GM19372 (cell line): ENCODE measurements at regions not wholly inside any gene's neighbourhood (a gene's known extent, or its start where the extent isn't known, plus 50 kb on each side); places are given as distances from the start of the nearest gene placed in this dataset.

Experiments used
- ATAC-seq: cut with Tn5 transposase; IDR thresholded peaks from one replicate; pipeline ENCODE4 v1.9.1; 2021; ENCODE audit warnings: mild to moderate bottlenecking, low read depth, moderate library complexity; ENCODE audit not compliant: unreplicated experiment

DNA sequence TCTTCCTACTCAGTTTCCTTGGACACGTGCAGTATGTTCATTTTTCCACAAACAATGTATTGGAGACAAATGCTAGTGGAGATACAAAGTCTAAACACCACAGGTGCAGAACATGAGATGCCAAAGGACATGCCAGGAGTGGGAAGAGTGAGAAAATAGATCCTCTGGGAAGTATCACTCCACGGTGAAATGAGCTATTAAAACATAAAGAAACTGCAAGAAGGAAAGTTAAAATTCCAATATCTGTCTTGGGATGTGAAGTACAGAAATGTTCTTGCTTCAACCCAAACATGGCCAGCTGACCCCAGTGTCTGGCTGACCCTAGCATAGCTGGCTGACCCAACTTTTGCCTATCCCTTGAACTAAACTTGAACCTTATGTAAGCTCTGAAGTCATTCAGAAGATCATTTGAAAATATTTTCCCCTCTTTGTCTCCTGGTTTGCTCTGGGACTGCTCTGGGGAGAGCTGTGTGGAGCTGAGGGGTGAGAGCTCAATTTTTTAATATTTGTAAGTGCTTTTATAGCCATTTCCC lies 59.5 kb downstream of the FZD1 start:
- no peak for ATAC-seq

DNA sequence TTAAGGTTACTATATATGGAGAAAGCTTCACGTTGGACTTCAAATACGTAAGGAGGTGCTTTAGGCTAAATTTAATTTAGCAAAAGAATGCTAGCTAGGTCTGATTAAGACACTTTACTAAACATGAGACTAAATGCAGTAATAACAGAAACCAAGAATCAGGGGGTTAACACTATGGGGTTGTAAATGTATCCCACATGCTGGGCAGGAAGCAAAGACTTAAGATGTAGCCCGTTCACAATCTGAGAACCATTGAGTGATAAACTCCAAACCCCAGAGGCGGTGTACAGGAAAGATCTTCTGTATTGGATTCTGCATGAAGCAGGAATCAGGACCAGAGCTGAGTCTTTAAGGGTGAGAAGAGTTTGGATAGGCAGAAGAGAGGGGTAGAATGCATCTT lies 60.4 kb downstream of the FZD1 start:
- no peak for ATAC-seq

DNA sequence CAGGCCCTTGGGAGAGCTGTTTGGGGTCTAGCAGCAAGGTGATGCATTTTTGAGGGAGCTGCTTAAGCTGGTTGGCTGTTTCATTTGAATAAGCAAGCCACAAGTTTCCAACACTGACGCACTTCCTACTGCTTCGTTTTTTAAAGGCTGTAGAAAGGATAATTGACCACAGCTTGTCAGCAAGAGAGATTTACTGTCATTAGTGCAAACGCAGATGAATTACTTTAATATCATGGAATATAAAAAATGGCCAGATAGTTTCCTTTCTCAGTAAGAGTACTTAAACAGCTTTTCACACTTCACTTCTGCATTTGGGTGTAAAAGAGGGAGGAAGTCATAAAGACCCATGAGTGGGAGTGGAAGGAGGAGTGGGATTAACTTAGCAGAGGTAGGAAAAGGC lies 61.5 kb downstream of the FZD1 start:
- ATAC-seq: no peak

DNA sequence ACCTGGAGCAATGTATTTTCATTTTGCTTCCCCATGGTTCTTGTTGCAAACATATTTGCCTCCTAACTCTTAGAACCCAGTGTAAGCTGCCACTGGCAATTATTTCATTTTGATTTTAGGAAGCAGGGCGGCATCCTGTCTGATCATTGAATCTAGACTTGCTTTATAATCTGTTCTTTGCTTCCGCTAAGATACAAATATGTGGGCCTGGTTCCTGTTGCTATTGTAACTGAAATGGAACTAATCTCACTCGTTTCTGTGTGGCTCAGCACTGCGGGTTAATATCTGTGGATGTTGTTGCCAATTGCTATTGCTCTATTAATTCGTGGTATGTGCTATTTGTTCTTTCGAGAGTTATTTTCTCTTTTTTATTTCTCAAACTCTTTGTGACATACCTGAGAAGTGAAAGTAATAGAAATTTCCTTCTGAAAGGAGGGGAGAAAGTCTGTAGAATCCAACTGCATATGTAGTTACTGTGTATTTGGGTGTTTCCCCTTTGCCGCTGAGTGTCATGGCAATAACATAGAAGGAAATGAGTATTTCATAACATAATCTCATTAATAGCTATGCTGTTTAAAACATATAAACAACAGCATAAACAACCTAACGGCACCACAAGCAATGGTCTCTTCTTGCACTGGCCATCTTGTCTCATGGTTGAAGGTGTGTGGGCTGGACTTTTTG lies 62.4 kb downstream of the FZD1 start:
- ATAC-seq: no peak

DNA sequence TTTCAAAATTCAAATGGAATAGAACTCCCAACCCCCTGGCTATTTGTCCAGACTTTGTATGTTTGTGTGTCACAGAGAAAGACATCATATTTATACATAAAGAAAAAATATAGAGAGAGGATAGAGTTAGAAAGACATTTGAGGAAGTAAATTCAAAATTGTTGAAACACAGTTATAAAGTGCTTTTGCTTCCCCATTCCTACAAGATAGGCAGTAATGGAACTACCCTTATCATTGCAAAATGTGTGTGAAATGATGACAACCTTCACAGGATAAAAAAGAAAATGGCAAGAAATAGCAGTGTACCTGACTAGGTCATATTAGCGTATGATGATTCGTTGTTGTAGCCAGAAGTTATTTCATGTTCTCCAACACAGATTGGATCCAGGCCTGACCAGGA lies 63.1 kb downstream of the FZD1 start:
- no peak for ATAC-seq

DNA sequence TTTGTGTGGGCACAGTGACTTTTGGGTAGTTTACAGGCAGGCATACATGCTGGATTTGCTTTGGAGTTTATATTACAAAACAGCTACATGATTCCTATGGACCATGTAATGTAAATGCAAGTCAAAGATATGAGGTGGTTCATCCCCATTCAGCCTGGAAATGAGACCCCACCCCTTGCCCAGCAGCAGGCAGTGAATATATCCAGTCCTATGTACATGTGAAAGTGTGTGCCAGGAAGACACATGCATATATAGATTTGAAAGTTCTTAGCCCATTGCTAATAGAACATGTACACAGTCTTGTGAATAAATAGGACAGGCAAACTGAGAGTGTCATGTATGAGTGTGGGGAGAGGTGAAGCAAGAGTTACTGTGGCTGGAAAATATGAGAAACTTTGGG lies 65.3 kb downstream of the FZD1 start:
- no peak for ATAC-seq

DNA sequence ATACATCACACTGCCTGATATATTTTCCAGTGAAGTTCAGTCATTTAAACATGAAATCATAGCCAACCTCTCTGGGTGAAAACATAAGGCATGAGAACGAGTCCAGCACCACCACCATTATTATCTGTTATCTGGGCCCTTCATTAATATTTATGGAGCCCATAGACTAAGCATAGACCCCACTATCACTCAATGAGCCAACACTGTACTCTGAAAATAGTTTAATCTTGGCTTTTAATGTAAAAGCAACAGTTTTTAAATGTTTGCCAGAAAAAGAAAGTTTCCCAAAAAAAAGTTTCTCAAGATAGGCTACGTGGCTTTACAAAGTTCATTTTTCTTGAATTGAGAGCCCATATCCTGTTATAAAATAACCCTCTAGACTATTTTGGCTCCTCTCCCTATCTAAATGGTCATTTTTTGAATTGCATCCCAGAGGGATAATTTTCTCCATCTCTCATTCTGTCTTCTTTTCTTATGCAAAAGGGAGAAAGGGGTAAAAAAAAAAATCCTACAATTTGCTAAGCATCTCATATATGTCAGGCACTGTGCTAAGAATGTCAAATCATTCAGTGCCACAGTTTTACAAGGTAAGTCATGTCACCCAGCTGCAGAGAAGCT lies 66.1 kb downstream of the FZD1 start:
- no peak for ATAC-seq

DNA sequence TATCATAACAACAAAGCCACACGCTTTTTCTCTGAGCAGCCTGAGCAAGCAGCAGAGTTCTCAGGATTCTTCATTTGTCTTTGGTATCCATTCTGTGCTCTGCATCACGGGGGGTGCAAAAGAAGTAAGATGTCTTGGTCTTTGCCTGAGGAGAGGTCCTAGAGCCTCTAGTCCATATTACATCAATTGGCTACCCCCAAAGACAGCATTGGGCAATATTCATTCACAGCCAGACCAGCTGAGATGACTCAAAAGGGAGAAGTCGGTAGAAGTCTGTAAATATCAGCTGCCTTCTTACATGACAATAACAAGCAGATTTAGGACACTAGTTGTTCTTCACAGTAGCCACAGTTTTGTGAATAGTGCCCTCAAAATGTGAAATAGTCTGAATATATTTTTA lies 66.6 kb downstream of the FZD1 start:
- no peak for ATAC-seq

DNA sequence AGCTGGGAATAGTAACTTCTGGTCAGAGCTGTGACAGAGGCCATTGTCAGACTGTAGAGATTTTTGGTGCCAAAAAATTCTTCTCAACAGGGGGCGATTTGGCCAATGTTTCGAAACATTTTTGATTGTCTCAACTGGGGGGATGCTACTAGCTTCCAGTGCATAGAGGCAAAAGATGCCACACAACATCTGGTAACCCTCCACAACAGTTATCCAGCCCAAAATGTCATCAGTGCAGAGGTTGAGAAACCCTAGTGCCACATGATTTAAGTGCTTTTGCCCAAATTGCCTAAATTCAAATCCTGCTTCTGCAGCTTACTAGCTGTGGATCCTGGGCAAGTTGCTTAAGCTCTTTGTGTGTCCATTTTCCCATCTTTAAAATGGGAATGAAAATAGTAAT lies 71.9 kb downstream of the FZD1 start:
- no peak for ATAC-seq

DNA sequence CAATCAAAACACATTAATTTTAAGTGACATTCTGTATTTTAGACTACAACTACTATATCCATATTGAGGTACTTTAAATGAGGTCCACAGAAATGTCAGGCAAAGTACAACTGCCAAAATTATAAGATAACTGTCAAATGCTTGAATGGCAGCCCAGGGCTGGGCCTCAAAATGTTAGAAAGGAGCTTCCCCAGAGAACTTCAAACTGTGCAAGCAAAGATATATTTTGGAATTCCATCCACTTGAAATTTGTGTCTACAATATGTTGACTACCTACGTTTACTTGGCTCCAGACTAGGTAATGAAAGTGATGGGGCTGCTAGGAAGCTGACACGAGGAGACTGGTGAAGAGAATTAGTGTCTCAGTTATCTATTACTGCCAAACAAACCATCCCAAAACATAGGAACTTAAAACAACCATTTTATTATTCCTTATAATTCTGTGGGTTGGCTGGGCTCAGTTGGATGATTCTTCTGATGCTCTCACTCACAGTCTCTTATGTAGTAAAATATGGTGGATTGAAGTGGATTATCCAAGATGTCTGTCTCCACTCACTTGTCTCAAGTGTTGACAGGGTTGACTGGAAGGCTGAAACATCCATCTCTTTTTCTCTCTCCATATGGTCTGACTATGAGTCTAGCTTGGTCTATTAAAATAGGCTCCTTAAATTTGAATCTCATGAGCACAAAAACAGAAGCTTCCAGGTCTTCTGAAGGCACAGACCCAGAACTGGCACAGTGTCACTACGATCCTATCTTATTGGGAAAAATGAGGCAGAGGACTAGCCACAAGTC lies 74.2 kb downstream of the FZD1 start:
- no peak for ATAC-seq

DNA sequence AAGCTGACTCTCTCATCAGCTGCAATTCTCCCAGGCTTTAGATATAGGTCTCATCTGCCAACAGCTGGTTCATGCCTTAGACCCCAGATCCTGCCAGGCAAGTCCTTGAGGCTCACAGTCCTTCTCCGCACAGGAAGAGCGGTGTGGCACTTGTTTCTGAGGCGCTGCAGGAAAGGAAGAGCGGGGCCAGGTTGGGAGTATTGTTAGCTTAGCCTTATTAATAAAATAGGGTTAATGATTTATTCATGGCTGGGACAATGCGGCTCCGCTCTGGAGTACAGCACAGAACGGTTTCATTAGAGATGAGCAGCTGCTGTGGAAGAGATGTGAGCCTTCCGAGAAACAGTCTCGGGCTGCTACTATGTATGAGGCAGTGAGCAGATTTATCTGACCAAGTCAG lies 78.1 kb downstream of the FZD1 start:
- no peak for ATAC-seq

DNA sequence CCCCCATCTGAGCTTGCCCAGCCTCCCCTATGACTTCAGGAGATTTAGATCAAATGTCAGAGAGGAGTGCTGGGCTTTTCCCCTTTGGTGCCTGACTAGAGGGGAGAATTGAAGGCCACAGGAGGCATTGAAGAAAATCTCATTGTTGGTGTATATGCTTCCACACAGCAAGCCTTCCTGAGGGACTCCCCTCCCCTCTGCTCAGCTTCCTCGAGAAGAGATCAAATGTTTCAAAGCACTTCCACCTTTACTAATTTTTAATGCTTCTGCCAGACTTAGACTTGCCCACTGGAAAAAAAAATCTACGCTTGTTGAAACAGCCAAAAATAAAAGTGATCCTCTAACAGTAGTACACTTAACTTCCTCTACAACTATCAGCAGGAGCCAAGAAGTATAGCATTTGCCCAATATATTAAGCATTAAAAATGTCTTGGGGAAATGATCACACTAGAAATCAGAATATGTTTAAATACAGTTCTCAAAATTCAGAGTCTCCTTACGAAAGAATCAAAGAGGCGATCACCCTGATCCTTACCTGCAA lies 79.3 kb downstream of the FZD1 start:
- ATAC-seq: no peak

DNA sequence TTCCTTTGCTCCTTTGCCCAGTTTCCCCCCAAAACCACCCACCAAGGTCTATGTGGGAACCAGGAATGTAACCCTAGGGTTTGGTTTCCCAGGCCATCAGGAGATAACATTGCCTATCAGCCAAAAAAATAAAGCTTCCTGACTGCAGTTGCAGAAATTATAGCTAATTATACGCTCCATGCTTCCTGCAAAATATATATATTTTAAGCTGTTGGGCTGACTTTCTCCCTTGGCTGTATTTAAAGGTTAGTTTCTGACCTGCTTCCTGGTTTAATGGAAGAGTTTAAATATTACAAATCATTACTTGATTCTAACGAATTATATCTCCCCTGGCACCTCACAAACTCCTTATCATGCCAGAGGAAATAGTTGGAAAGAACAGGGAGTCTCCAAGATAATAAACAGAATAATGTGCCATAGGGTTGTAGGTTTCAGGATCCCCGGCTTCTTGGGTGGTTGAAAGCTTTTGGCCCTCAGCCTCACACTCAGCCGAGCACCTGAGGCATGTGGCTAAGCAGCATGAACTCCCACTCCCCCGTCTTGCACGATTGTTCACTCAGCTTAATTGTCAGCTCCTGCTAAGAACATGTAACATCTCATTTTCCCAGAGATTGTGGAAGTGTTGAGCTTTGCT lies 79.9 kb downstream of the FZD1 start:
- ATAC-seq: no peak

DNA sequence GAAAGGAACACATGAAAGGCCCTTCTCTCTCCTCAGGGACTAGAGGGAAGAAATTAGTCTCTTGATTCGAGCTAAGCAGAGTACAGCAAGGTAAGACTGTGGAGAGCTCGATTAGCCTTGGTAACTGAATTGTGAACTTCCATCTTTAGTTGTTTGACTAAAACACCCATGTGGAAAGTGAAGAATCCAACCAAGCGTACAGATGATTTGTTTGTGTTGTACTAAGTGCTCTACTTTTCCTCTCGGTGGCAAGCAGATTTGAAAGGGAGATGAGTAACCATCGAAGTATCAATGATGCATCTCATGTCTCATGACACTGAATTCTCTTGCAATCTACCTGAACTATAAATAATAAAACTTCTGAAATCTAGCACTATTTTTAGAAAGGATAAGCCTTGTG lies 80.7 kb downstream of the FZD1 start:
- peak; percentile 74 for ATAC-seq

DNA sequence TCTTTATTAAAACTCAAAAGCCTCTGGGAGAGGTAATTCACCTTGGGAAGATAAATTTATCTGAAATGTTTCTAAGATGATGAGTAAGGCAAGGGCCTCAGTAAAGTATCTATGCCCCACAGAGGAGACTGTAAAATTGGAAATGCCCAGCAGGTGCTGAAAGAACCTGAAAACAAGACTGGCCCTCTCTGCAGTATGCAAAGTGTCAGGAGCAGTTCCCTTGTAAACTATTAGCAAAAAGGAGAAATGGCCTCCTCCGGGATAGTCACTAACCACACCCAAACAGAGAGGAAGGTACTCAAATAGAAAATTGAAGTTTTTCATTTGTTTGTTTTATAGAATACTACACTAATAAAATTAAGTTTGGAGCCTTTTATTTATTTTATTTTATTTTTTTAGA lies 81.2 kb downstream of the FZD1 start:
- peak; percentile 52 for ATAC-seq

DNA sequence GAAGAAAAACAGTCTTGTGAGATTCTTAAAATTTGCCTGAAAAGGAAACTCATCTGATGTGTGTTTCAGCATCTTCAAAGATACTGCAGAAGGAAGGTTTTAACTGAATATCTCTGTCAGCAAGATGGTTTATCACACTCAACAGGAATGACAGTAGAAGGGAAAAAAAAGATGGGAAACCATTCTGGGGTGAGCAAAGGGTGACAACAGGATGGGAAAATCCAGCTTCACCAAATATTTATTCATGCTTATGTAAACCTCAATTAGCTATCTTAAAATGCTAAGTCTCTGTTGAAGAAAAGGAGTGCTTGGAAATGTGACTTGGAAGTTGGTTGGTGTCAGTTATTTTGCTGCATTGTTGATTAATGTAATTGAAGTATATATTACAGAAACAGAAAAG lies 82.2 kb downstream of the FZD1 start:
- ATAC-seq: no peak

DNA sequence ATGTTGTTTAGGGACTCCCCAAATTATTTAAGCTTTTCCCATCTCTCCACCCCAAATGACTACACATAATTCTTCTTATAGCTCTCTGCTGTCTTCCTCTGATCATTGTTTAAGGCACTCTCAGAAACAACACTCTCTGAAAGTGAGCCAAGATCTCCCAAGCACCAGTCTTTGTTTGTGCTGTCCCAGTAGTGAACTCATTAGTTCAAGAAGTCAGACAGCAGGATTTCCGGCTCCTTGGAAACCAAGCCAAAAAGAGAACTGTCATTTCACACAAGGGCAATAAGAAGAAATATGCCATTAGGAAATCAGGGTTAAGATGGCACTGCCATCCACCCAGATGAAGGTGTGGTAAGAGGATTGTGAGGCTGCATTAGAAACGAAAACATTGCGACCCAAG lies 83.1 kb downstream of the FZD1 start:
- ATAC-seq: no peak

DNA sequence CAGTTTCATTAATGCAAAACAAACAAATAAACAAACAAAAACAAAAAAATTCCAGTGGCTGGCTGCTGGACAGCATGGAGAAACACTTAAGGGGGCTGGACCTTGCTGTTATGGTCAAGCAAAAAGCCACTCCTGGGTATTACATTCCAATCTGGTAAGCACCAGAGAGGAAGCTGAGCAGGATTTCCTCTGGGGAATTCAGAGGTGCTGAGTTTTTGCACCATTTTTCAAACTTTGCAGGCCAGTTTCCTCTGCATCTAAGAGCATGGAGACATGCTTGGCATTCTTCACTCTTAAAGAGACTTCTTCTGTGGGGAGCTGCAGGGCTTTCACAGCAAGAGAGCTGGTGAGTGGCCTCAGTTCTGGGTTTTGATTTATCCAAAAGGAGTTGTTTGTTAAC lies 84.5 kb downstream of the FZD1 start:
- ATAC-seq: no peak

DNA sequence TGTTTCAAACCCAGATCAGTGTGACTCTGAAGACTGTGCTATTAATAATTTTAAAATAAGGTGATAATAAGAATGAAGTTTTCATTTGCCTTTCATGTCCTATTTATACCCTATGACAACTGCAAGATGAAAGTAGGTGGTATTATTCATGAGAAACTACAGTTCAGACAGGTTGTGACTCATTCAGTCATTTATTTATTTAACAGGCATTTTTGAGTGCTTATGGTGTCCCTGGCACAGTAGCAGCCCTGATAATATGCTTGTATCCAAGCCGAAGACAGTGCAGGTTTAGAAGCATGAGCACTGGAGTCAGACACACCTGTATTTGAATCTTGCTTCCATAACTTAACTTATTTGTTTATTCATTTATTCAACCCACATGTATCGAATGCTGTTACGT lies 87.1 kb downstream of the FZD1 start:
- no peak for ATAC-seq

DNA sequence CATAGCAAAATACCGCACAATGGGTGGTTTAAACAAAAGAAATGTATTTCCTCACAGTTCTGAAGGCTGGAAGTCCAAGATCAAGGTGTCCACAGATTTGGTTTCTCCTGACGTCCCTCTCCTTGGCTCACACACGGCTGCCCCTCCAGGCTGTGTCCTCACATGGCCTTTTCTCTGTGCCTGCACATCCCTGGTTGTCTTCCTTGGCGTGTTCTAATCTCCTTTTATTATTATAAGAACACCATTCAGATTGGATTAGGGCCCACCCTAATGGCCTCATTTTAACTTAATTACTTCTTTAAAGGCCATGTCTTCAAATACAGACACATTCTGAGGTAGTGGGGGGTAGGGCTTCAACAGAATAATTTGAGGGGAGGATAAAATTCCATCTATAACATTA lies 87.9 kb downstream of the FZD1 start:
- no peak for ATAC-seq

DNA sequence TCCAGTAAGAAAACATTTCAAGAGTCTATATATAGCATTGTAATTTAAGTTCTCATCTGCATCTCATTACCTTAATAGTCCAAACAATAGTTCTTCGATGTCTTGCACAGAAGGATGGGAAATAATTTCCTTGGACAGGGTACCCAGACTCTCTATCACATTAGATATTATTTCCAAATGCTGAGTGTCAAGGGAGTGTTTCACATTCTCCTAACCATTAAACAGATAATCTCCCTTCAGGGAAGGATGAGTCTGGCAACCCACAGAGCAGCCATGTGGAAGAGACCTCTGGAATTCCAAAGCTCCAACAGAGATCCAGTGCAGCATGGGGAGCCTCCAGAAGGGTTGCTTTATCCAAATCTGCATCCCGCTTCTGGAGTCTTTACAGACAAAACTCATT lies 89.6 kb downstream of the FZD1 start:
- ATAC-seq: no peak
